ENCODE measurements at regions not wholly inside any gene's neighbourhood (a gene's known extent, or its start where the extent isn't known, plus 50 kb on each side); places are given as distances from the start of the nearest gene placed in this dataset.

DNA sequence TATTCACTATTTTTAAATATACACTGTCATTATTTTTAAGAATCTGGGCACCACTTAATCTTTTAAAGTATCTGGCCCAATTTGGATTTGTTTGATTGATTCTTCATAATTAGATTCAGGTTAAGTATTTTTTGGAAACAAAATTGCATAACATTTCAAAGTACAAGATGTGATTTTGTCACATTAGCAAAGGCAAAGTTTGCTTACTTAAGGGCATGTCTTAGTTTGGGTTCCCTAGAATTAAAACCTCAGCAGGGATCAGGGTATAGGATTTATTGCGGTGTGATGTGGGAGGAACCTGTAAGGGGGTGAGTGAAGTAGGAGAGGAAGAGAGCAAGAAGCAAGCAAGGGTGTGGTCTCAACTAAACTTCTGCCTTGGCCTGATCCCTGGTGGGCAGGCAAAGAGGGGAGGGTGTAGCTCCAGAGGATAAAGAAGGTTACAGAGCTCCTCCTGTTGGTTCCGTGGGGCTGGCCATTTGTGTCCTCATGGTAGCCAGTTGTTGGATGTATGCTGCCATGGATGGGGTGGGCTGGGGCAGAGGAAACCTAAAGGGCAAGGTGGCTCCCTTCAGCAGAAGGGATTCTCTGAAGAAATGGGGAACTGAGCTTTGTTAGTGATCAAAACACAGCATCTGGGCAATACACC lies 668.7 kb upstream of the SLC35B3 start:
- no peak overlapping the region for H3K27ac ChIP-seq (ENCODE audit: low read length)

DNA sequence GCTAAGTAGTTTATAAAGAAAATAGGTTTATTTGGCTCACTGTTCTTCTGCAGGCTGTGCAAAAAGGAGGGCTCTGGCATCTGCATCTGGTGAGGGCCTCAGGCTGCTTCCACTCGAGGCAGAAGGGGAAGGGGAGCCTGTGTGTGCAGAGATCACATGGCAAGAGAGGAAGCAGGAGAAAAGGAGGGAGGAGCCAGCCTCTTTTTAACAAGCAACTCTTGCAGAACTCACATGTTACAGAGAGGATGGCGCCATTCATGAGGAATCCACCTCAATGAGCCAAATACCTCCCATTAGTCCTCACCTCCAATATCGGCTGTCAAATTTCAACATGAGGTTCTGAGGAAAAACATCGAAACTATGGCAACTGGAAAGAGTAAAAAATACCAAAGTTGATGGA lies 666.6 kb upstream of the SLC35B3 start:
- H3K9ac ChIP-seq (ENCODE audit: low read length in 2 of 2): no peak overlapping the region
- H3K27ac ChIP-seq (ENCODE audit: low read length): no peak overlapping the region
- no peaks in the 10 kb centered on the region for H3K4me1 ChIP-seq (ENCODE audit: control insufficient read depth, insufficient read depth, low read length)
- no peak overlapping the region for H3K4me3 ChIP-seq (ENCODE audit: low read length in 2 of 2)
- H3K36me3 ChIP-seq (ENCODE audit: control insufficient read depth in 2 of 2, insufficient read depth in 2 of 2, low read length in 2 of 2): no peaks in the 10 kb centered on the region
- H3K27me3 ChIP-seq (ENCODE audit: control insufficient read depth in 1 of 2, insufficient read depth in 2 of 2, low read length in 2 of 2): no peaks in the 10 kb centered on the region
- H3K9me3 ChIP-seq (ENCODE audit: control insufficient read depth in 2 of 2, low read length in 2 of 2): no peaks in the 10 kb centered on the region

More for the DNA sequence above, 668.7 kb upstream of the SLC35B3 start:
- no peak overlapping the region for H3K9ac ChIP-seq (ENCODE audit: low read length in 2 of 2)
- no peaks in the 10 kb centered on the region for H3K9me3 ChIP-seq (ENCODE audit: control insufficient read depth in 2 of 2, low read length in 2 of 2)
- no peaks in the 10 kb centered on the region for H3K36me3 ChIP-seq (ENCODE audit: control insufficient read depth in 2 of 2, insufficient read depth in 2 of 2, low read length in 2 of 2)
- no peaks in the 10 kb centered on the region for H3K27me3 ChIP-seq (ENCODE audit: control insufficient read depth in 1 of 2, insufficient read depth in 2 of 2, low read length in 2 of 2)
- no peaks in the 10 kb centered on the region for H3K4me1 ChIP-seq (ENCODE audit: control insufficient read depth, insufficient read depth, low read length)
- H3K4me3 ChIP-seq (ENCODE audit: low read length in 2 of 2): no peak overlapping the region

DNA sequence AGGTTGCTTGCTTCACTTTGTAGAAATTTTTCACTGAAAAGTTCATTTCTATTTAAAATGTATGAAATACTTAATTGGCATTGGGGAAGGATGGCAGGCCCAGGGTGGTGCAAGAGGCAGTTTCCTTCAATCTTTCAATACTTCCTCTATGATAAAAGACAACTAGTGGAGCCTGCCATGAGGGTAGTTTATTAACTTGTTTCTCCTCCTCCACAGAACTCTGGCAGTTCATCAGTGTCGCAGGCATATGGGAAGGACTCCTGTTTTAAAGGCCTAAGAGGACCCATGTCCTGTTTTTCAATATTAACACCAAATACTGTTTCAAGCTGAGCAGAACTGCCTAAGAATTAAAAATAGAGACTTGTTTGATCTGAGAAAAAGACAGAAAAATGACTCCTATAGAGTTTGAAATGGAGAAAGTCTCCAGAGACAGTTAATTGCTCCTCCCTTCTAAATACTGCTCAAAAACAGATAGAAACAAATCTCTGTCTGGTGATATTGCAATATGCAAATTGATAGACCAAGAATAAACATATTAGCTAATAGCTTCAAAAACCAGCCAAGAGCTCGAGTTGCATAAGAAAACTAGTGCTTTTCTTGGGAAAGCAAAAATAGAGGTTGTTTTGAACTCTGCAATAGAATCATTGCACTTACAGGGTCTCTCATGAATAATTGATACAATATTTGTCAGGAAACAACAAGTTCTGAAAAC lies 665.7 kb upstream of the SLC35B3 start:
- no peak overlapping the region for H3K9ac ChIP-seq (ENCODE audit: low read length in 2 of 2)
- no peaks in the 10 kb centered on the region for H3K4me1 ChIP-seq (ENCODE audit: control insufficient read depth, insufficient read depth, low read length)
- H3K9me3 ChIP-seq (ENCODE audit: control insufficient read depth in 2 of 2, low read length in 2 of 2): no peaks in the 10 kb centered on the region
- no peak overlapping the region for H3K27ac ChIP-seq (ENCODE audit: low read length)
- no peaks in the 10 kb centered on the region for H3K36me3 ChIP-seq (ENCODE audit: control insufficient read depth in 2 of 2, insufficient read depth in 2 of 2, low read length in 2 of 2)
- no peaks in the 10 kb centered on the region for H3K27me3 ChIP-seq (ENCODE audit: control insufficient read depth in 1 of 2, insufficient read depth in 2 of 2, low read length in 2 of 2)
- no peak overlapping the region for H3K4me3 ChIP-seq (ENCODE audit: low read length in 2 of 2)

DNA sequence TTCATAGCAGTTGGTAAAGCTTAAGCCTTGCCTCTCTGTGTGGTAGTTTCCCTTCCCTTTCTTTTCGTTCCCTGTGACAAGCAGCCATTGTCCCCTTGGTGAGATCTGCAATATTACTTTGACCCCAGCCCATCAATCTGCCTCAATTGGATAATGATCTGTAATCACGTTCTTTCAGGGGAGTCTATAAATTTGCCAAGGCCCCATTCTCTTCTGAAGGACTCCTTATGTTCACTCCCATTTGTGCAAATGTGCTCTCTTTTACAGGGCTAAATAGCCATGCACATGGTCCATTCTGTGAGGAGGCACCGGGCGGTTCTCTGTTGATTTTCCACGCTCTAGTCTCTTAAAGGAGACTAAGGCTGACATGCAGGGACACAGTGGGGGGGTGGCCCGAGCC lies 660.4 kb upstream of the SLC35B3 start:
- no peaks in the 10 kb centered on the region for H3K4me1 ChIP-seq (ENCODE audit: control insufficient read depth, insufficient read depth, low read length)
- no peaks in the 10 kb centered on the region for H3K9me3 ChIP-seq (ENCODE audit: control insufficient read depth in 2 of 2, low read length in 2 of 2)
- H3K27me3 ChIP-seq (ENCODE audit: control insufficient read depth in 1 of 2, insufficient read depth in 2 of 2, low read length in 2 of 2): no peaks in the 10 kb centered on the region
- H3K4me3 ChIP-seq (ENCODE audit: low read length in 2 of 2): no peak overlapping the region
- no peak overlapping the region for H3K27ac ChIP-seq (ENCODE audit: low read length)
- H3K9ac ChIP-seq (ENCODE audit: low read length in 2 of 2): no peak overlapping the region
- no peaks in the 10 kb centered on the region for H3K36me3 ChIP-seq (ENCODE audit: control insufficient read depth in 2 of 2, insufficient read depth in 2 of 2, low read length in 2 of 2)

DNA sequence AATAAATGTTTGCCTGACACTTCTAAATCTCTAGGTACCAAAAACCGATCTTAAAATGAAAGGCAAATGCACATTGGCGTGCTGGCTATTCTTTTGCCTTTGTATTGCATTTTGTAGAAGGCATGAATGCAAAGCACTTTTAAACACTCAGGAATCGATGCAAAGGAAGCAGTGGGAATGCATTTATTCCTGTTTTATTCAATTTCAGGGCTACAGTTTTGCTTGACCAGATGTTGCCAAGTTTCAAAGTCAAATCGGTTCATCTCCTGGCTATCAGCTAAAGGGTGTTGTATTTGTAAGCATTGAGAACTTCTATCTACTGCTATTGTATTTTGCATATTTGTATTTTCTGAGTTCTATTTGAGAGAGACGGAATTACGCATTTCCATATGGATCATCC lies 659.8 kb upstream of the SLC35B3 start:
- H3K27me3 ChIP-seq (ENCODE audit: control insufficient read depth in 1 of 2, insufficient read depth in 2 of 2, low read length in 2 of 2): no peaks in the 10 kb centered on the region
- H3K36me3 ChIP-seq (ENCODE audit: control insufficient read depth in 2 of 2, insufficient read depth in 2 of 2, low read length in 2 of 2): no peaks in the 10 kb centered on the region
- H3K4me1 ChIP-seq (ENCODE audit: control insufficient read depth, insufficient read depth, low read length): no peaks in the 10 kb centered on the region
- no peaks in the 10 kb centered on the region for H3K9me3 ChIP-seq (ENCODE audit: control insufficient read depth in 2 of 2, low read length in 2 of 2)
- H3K9ac ChIP-seq (ENCODE audit: low read length in 2 of 2): no peak overlapping the region
- no peak overlapping the region for H3K4me3 ChIP-seq (ENCODE audit: low read length in 2 of 2)
- H3K27ac ChIP-seq (ENCODE audit: low read length): no peak overlapping the region

GRCh38 chr6:9089724-9090123 lies 654.4 kb upstream of the SLC35B3 start:
- Histone ChIP-seq H3K4me3 (ENCODE audit: low read length in 2 of 2) (no peak overlapping the region), H3K4me1 (ENCODE audit: control insufficient read depth, insufficient read depth, low read length) (no peaks in the 10 kb centered on the region), H3K27ac (ENCODE audit: low read length) (no peak overlapping the region), H3K9ac (ENCODE audit: low read length in 2 of 2) (no peak overlapping the region), H3K9me3 (ENCODE audit: control insufficient read depth in 2 of 2, low read length in 2 of 2) (no peaks in the 10 kb centered on the region), H3K36me3 (ENCODE audit: control insufficient read depth in 2 of 2, insufficient read depth in 2 of 2, low read length in 2 of 2) (no peaks in the 10 kb centered on the region), H3K27me3 (ENCODE audit: control insufficient read depth in 1 of 2, insufficient read depth in 2 of 2, low read length in 2 of 2) (no peaks in the 10 kb centered on the region)

DNA sequence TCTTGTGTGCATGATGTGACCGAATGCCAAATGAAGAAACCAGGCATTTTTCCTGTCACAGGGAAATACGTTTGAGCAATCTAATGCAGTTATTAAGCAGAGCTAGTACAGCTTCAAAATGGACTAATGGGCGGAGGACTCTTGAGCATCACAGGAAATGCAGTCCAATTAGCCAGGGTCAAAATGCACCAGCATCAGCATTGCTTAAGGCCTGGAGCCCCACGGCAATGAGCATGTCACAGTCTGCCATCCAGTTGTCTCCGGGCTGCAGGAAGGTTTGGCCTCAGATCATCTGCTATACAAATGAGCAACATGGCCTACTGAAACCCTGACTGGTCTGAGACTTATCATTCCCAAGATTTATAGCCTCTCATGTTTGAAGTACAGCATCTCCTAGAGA lies 652.1 kb upstream of the SLC35B3 start:
- Histone ChIP-seq H3K4me3 (ENCODE audit: low read length in 2 of 2) (no peak overlapping the region), H3K27me3 (ENCODE audit: control insufficient read depth in 1 of 2, insufficient read depth in 2 of 2, low read length in 2 of 2) (no peaks in the 10 kb centered on the region), H3K36me3 (ENCODE audit: control insufficient read depth in 2 of 2, insufficient read depth in 2 of 2, low read length in 2 of 2) (no peaks in the 10 kb centered on the region), H3K9me3 (ENCODE audit: control insufficient read depth in 2 of 2, low read length in 2 of 2) (no peaks in the 10 kb centered on the region), H3K27ac (ENCODE audit: low read length) (no peak overlapping the region), H3K4me1 (ENCODE audit: control insufficient read depth, insufficient read depth, low read length) (no peaks in the 10 kb centered on the region), H3K9ac (ENCODE audit: low read length in 2 of 2) (no peak overlapping the region)

DNA sequence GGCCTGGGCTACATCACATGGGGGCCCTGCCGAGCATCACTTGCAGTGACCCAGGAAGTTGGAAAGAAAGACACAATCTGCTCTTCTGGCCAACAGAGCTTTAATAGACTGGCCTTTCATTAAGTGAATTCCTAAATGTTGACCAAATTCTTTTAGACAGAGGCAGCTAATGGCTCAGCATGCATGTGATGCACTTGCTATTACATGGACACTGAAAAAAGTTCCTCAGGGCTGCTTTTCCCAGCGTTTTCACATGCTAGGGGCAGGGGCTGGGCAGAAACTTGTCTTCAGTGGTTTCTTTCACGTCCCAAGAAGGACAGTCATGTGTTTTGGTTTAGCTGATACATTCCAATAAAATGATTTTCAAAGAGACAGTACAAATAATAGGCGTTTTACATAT lies 651.0 kb upstream of the SLC35B3 start:
- Histone ChIP-seq H3K9ac (ENCODE audit: low read length in 2 of 2) (no peak overlapping the region), H3K4me3 (ENCODE audit: low read length in 2 of 2) (no peak overlapping the region), H3K4me1 (ENCODE audit: control insufficient read depth, insufficient read depth, low read length) (no peaks in the 10 kb centered on the region), H3K27ac (ENCODE audit: low read length) (no peak overlapping the region), H3K36me3 (ENCODE audit: control insufficient read depth in 2 of 2, insufficient read depth in 2 of 2, low read length in 2 of 2) (no peaks in the 10 kb centered on the region), H3K27me3 (ENCODE audit: control insufficient read depth in 1 of 2, insufficient read depth in 2 of 2, low read length in 2 of 2) (no peaks in the 10 kb centered on the region), H3K9me3 (ENCODE audit: control insufficient read depth in 2 of 2, low read length in 2 of 2) (no peaks in the 10 kb centered on the region)

DNA sequence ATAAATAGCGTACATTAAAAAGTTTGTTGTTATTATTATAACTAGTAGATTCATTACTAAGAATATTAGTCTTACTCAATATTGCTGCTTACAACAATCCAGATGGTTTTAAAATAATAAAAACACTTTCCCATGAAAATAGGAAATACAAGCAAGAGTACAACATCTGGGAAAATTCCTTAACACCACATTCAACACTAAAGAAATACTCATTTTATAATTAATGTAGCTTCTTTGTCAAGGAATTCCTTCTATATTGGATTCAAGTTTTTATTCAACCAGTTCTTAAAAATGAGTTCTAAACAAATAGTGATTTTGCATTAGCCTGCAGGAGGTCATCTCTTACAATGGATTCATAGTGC lies 650.3 kb upstream of the SLC35B3 start:
- no peak overlapping the region for H3K9ac ChIP-seq (ENCODE audit: low read length in 2 of 2)
- H3K4me3 ChIP-seq (ENCODE audit: low read length in 2 of 2): no peak overlapping the region
- no peak overlapping the region for H3K27ac ChIP-seq (ENCODE audit: low read length)
- H3K27me3 ChIP-seq (ENCODE audit: control insufficient read depth in 1 of 2, insufficient read depth in 2 of 2, low read length in 2 of 2): no peaks in the 10 kb centered on the region
- no peaks in the 10 kb centered on the region for H3K9me3 ChIP-seq (ENCODE audit: control insufficient read depth in 2 of 2, low read length in 2 of 2)
- H3K36me3 ChIP-seq (ENCODE audit: control insufficient read depth in 2 of 2, insufficient read depth in 2 of 2, low read length in 2 of 2): no peaks in the 10 kb centered on the region
- H3K4me1 ChIP-seq (ENCODE audit: control insufficient read depth, insufficient read depth, low read length): no peaks in the 10 kb centered on the region

GRCh38 chr6:9085054-9085708 lies 649.8 kb upstream of the SLC35B3 start:
- H3K9ac ChIP-seq (ENCODE audit: low read length in 2 of 2): no peak overlapping the region
- no peak overlapping the region for H3K4me3 ChIP-seq (ENCODE audit: low read length in 2 of 2)
- H3K9me3 ChIP-seq (ENCODE audit: control insufficient read depth in 2 of 2, low read length in 2 of 2): no peaks in the 10 kb centered on the region
- H3K36me3 ChIP-seq (ENCODE audit: control insufficient read depth in 2 of 2, insufficient read depth in 2 of 2, low read length in 2 of 2): no peaks in the 10 kb centered on the region
- no peaks in the 10 kb centered on the region for H3K4me1 ChIP-seq (ENCODE audit: control insufficient read depth, insufficient read depth, low read length)
- no peaks in the 10 kb centered on the region for H3K27me3 ChIP-seq (ENCODE audit: control insufficient read depth in 1 of 2, insufficient read depth in 2 of 2, low read length in 2 of 2)
- H3K27ac ChIP-seq (ENCODE audit: low read length): no peak overlapping the region

GRCh38 chr6:9083108-9083507 lies 647.8 kb upstream of the SLC35B3 start:
- Histone ChIP-seq H3K4me1 (ENCODE audit: control insufficient read depth, insufficient read depth, low read length) (no peaks in the 10 kb centered on the region), H3K4me3 (ENCODE audit: low read length in 2 of 2) (no peak overlapping the region), H3K9me3 (ENCODE audit: control insufficient read depth in 2 of 2, low read length in 2 of 2) (no peaks in the 10 kb centered on the region), H3K9ac (ENCODE audit: low read length in 2 of 2) (no peak overlapping the region), H3K27me3 (ENCODE audit: control insufficient read depth in 1 of 2, insufficient read depth in 2 of 2, low read length in 2 of 2) (no peaks in the 10 kb centered on the region), H3K27ac (ENCODE audit: low read length) (no peak overlapping the region), H3K36me3 (ENCODE audit: control insufficient read depth in 2 of 2, insufficient read depth in 2 of 2, low read length in 2 of 2) (no peaks in the 10 kb centered on the region)

Data from stomach smooth muscle (tissue), 2 donors.